ENCODE measurements at regions not wholly inside any gene's neighbourhood (a gene's known extent, or its start where the extent isn't known, plus 50 kb on each side); places are given as distances from the start of the nearest gene placed in this dataset.

DNA sequence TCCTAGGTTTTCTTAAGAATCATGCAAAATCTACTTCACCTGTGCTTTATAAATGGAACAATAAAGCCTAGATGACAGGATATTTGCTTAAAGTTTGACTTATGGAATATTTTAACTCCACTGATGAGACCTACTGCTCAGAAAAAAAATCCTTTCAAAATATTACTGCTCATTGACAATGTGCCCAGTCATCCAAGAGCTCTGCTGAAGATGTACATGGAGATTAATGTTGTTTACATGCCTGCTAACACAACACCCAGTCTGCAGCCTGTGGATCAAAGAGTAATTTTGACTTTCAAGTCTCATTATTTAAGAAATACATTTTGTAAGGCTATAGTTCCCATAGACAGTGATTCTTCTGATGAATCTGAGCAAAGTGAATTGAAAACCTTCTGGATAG is 889.6 kb downstream of the CDH18 start:
- Histone ChIP-seq H3K56ac (ENCODE audit: insufficient read length, low read depth, low read length) (no peak overlapping the region), H2BK12ac (ENCODE audit: insufficient read length, low read depth, low read length) (no peak overlapping the region), H2AK5ac (ENCODE audit: insufficient read length, low read length) (no peak overlapping the region), H3K79me2 (ENCODE audit: insufficient read depth, low read length) (no peaks in the 10 kb centered on the region), H3K23ac (ENCODE audit: insufficient read length, low read depth, low read length) (no peak overlapping the region), H2BK20ac (ENCODE audit: low read depth, low read length, poor library complexity, severe bottlenecking) (no peak overlapping the region), H2BK5ac (ENCODE audit: insufficient read length, low read length) (no peak overlapping the region), H3K27me3 (ENCODE audit: insufficient read depth, low read length) (no peaks in the 10 kb centered on the region), H2AFZ (ENCODE audit: low read length) (no peak overlapping the region), H3T11ph (ENCODE audit: low read length) (no peak overlapping the region), H4K91ac (ENCODE audit: insufficient read length, low read depth, low read length) (no peak overlapping the region), H2BK15ac (ENCODE audit: low read depth, low read length) (no peak overlapping the region), H3K4me1 (ENCODE audit: insufficient read depth, low read length) (no peaks in the 10 kb centered on the region), H3K4ac (ENCODE audit: low read depth, low read length) (no peak overlapping the region), H3K18ac (ENCODE audit: insufficient read length, low read depth, low read length) (no peak overlapping the region), H4K8ac (replicated peaks; ENCODE audit: insufficient read length, low read depth, low read length) (no peak overlapping the region), H3K4me2 (ENCODE audit: insufficient read depth, insufficient read length, low read length) (no peak overlapping the region), H3K9ac (ENCODE audit: extremely low read depth, insufficient read length, low read length) (no peak overlapping the region), H3K9me3 (ENCODE audit: control insufficient read depth, low read depth, low read length) (no peaks in the 10 kb centered on the region), H2BK120ac (ENCODE audit: low read depth, low read length, poor library complexity, severe bottlenecking) (no peak overlapping the region), H3K23me2 (ENCODE audit: insufficient read length, low read depth, low read length, poor library complexity, severe bottlenecking) (no peaks in the 10 kb centered on the region), H3K27ac (ENCODE audit: insufficient read length, low read depth, low read length) (no peak overlapping the region), H3K79me1 (ENCODE audit: insufficient read depth, low read depth, low read length, poor library complexity, severe bottlenecking) (no peaks in the 10 kb centered on the region), H4K5ac (ENCODE audit: insufficient read length, low read depth, low read length) (no peak overlapping the region), H3K14ac (ENCODE audit: insufficient read depth, low read length) (no peak overlapping the region), H4K20me1 (ENCODE audit: control insufficient read depth, insufficient read depth, insufficient read length) (no peaks in the 10 kb centered on the region)
- H3K27ac Mint-ChIP-seq, result no peak overlapping the region
- peaks cover 0 to 3% of the 10 kb centered on the region in 2 experiments; a peak in 3 of 5 replicates for H3K9me3 Mint-ChIP-seq
- no peaks in the 10 kb centered on the region; a peak in 1 of 7 replicates for H3K36me3 Mint-ChIP-seq (ENCODE audit: insufficient read depth in 1 of 3, low read depth in 3 of 3)
- DNase-seq, result no peak
- H3K27me3 Mint-ChIP-seq (ENCODE audit: low read depth), result no peaks in the 10 kb centered on the region
- TF ChIP-seq, protein P1, sequence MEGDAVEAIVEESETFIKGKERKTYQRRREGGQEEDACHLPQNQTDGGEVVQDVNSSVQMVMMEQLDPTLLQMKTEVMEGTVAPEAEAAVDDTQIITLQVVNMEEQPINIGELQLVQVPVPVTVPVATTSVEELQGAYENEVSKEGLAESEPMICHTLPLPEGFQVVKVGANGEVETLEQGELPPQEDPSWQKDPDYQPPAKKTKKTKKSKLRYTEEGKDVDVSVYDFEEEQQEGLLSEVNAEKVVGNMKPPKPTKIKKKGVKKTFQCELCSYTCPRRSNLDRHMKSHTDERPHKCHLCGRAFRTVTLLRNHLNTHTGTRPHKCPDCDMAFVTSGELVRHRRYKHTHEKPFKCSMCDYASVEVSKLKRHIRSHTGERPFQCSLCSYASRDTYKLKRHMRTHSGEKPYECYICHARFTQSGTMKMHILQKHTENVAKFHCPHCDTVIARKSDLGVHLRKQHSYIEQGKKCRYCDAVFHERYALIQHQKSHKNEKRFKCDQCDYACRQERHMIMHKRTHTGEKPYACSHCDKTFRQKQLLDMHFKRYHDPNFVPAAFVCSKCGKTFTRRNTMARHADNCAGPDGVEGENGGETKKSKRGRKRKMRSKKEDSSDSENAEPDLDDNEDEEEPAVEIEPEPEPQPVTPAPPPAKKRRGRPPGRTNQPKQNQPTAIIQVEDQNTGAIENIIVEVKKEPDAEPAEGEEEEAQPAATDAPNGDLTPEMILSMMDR (conservative IDR thresholded peaks at IDR 0.05), result no peak
- H3K4me3 Mint-ChIP-seq, result no peak overlapping the region
- H3K4me1 Mint-ChIP-seq, result no peaks in the 10 kb centered on the region

Data from H9 (cell line).